Astrocyte of the spinal cord (primary cell): ENCODE measurements at regions not wholly inside any gene's neighbourhood (a gene's known extent, or its start where the extent isn't known, plus 50 kb on each side); places are given as distances from the start of the nearest gene placed in this dataset.
A peak's percentile ranks its signal among the peaks of the same experiment; 100 is the strongest.

Experiments used
- DNase-seq: peaks from one replicate; pipeline ENCODE4 v3.0.0; 2011; ENCODE audit warnings: low read depth, low spot score
- H3K4me3 ChIP-seq: 2 replicates; pipeline ENCODE4 v1.5.1; 2011; ENCODE audit warnings: low read depth, mild to moderate bottlenecking, low read length, moderate library complexity
- in situ Hi-C: cut with HindIII; loops from 2 replicates; pipeline ENCODE4 v1.10.0; 2017; ENCODE audit warnings: low sequenced_read_pairs
- TF ChIP-seq, protein P1 (sequence below): IDR thresholded peaks from 2 replicates; pipeline ENCODE4 v1.5.1; 2012; ENCODE audit warnings: low read depth, mild to moderate bottlenecking, low read length, inconsistent platforms

DNA sequence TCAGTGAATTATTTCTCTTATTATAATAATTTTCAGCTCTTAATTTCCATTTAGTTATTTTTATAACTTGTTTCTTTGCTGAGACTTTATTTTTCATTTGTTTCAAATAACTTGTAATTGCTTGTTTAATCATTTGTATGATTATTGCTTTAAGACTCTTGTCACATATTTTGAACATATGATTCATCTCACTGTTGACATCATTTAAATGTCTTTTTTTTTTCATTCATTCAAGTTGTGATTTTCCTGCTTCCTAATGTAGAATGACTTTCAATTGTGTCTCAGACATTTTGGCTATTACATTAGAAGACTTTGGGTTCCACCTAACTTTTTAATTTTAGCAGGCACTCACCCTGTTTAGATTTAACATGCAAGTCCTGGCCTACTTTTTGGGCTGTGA lies 234.8 kb upstream of the DIPK2B start:
- H3K4me3 ChIP-seq = no peak overlapping the region
- in situ Hi-C loops = no loop called here
- TF ChIP-seq, protein P1, sequence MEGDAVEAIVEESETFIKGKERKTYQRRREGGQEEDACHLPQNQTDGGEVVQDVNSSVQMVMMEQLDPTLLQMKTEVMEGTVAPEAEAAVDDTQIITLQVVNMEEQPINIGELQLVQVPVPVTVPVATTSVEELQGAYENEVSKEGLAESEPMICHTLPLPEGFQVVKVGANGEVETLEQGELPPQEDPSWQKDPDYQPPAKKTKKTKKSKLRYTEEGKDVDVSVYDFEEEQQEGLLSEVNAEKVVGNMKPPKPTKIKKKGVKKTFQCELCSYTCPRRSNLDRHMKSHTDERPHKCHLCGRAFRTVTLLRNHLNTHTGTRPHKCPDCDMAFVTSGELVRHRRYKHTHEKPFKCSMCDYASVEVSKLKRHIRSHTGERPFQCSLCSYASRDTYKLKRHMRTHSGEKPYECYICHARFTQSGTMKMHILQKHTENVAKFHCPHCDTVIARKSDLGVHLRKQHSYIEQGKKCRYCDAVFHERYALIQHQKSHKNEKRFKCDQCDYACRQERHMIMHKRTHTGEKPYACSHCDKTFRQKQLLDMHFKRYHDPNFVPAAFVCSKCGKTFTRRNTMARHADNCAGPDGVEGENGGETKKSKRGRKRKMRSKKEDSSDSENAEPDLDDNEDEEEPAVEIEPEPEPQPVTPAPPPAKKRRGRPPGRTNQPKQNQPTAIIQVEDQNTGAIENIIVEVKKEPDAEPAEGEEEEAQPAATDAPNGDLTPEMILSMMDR = no peak
- DNase-seq = no peak

DNA sequence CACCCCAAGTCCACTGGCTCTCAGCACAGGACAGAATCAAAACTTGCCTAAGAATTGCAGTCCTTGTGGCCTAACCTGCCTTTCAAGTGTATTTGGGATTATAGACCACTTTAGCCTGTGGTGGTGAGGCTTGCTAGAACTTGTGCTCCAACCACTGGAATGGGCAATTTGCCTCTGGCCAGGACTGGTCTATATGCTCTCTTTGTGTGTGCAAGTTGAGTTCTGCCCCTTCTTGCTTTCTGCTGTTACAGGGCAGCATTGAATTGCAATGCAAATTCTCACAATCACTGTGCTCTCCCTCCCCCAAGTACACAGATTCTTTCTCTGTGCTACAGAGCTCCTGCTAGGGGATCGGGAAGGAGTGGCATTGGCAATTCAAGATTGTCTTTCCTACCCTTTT lies 233.6 kb upstream of the DIPK2B start:
- no peak overlapping the region for H3K4me3 ChIP-seq
- no peak for DNase-seq
- TF ChIP-seq, protein P1 = no peak
- in situ Hi-C loops = no loop called here

DNA sequence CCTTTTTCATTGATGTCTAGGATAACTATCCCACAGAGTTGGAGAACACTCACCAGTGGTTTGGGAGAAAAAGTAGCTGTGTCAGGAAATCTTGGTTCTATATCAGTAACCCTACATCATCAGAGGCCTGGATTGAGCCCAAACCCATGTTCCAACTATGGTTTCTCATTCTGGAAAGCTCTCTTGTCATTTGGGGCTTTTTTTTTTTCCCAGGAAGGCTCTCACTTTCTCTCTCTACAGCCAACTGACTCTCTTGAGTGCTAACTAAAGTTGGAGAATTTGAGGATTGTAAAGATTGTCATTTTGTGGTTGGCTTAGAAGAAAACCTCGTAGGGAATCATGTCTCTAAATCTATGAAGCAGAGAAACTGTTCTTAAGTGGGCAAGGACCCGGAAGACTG lies 228.2 kb upstream of the DIPK2B start:
- peak; percentile 56 for DNase-seq
- TF ChIP-seq, protein P1 = no peak
- no peak overlapping the region for H3K4me3 ChIP-seq
- in situ Hi-C loops = no loop called here

DNA sequence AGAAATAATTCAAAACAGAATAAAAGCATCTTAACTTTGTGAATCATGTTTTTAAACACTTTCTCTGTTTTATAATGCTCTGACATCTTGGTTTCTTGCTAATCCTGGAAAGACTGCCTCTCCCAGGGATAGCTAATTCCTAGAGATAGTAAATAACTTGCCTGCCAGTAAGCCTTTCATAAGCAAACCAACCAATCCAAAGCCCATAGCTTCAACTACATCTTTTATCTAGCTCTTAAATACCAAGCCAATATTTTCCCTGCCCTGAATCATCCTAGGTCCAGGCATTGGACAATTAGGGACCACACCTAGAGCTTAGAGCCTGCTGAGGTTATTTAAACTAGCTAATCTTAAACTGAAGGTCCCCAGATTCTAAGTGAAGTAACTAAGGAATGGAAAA lies 223.7 kb upstream of the DIPK2B start:
- no peak overlapping the region for H3K4me3 ChIP-seq
- no peak for DNase-seq
- in situ Hi-C loops = no loop called here
- TF ChIP-seq, protein P1 = no peak

DNA sequence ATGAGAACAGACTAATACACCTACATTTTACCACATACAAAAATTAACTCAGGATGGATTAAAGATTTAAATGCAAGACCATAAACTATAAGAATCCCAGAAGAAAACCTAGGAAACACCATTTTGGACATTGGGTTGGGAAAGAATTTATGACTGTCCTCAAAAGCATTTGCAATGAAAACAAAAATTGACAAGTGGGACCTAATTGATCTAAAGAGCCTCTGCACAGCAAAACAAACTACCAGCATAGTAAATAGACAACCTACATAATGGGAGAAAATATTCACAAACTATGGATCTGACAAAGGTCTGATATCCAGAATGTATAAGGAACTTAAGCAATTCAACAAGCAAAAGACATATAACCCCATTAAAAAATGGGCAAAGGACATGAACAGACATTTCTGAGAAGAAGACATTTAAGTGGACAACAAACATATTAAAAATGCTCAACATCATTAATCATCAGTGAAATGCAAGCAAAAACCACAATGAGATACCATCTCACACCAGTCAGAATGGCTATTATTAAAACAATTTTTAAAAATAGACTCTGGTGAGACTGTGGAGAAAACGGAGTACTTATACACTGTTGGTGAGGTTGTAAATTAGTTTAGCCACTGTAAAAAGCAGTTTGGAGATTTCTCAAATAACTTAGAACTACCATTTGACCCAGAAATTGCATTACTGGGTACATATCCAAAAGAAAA lies 221.7 kb upstream of the DIPK2B start:
- in situ Hi-C loops = no loop called here
- H3K4me3 ChIP-seq = no peak overlapping the region
- DNase-seq = peak; percentile 1
- TF ChIP-seq, protein P1 = no peak

DNA sequence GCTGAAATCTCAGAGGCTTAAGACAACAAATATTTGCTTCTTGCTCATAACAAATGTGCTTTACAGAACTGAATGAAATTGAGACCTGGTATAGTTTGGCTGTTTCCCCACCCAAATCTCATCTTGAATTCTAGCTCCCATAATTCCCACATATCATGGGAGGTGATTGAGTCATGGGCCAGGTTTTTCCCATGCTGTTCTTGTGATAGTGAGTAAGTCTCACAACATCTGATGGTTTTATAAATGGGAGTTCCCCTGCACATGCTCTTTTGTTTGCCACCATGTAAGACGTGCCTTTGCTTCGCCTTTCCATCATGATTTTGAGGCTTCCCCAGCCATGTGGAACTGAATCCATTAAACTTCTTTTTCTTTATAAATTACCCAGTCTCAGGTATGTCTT lies 221.1 kb upstream of the DIPK2B start:
- in situ Hi-C loops = no loop called here
- no peak for DNase-seq
- TF ChIP-seq, protein P1 = no peak
- no peak overlapping the region for H3K4me3 ChIP-seq
